Esophagus squamous epithelium (tissue), 5 donors: ENCODE measurements at regions not wholly inside any gene's neighbourhood (a gene's known extent, or its start where the extent isn't known, plus 50 kb on each side); places are given as distances from the start of the nearest gene placed in this dataset.

Experiments used
- DNase-seq: peaks from one replicate; lab custom pipeline; 2025; lab: John Stamatoyannopoulos, UW
- H3K27ac ChIP-seq, 4 donors: fragments of 200-600 bp; sonication (generic); one replicate each; pipeline ENCODE4 v1.5.1; 2016 to 2019; ENCODE audit warnings: mild to moderate bottlenecking in 1 of 4
- H3K27me3 ChIP-seq, 4 donors: fragments of 200-600 bp; sonication (generic); 1 replicate in 3 of 4; 2 replicates in 1 of 4; pipeline versions ENCODE4 v1.5.1 to v1.6.0; 2017 to 2021; ENCODE audit warnings: antibody characterized with exemption in 1 of 4
- H3K36me3 ChIP-seq, 3 donors: fragments of 200-600 bp; sonication (generic); one replicate each; pipeline ENCODE4 v1.5.1; 2016 to 2019
- H3K4me1 ChIP-seq, 3 donors: fragments of 200-600 bp; sonication (generic); one replicate each; pipeline ENCODE4 v1.5.1; 2017 to 2019
- H3K4me3 ChIP-seq, 4 donors: fragments of 200-600 bp; sonication (generic); 1 replicate in 3 of 4; 2 replicates in 1 of 4; pipeline ENCODE4 v1.5.1; 2016 to 2019; ENCODE audit warnings: mild to moderate bottlenecking in 2 of 4, moderate library complexity in 1 of 4
- H3K9me3 ChIP-seq, 3 donors: fragments of 200-600 bp; sonication (generic); one replicate each; pipeline ENCODE4 v1.5.1; 2016 to 2019
- CTCF ChIP-seq, 6 experiments: fragments of 450-650 bp in 4 of 6; fragments of 200-600 bp in 2 of 6; sonication (generic) in 2 of 6; IDR thresholded peaks; one replicate each; pipeline ENCODE4 v1.5.1; 2016 to 2019; ENCODE audit warnings: antibody characterized with exemption in 6 of 6, mild to moderate bottlenecking in 4 of 6, moderate library complexity in 4 of 6
- POLR2A ChIP-seq, 4 donors: fragments of 450-650 bp; IDR thresholded peaks; one replicate each; pipeline ENCODE4 v1.6.1; 2017; ENCODE audit warnings: antibody characterized with exemption in 4 of 4, mild to moderate bottlenecking in 4 of 4, moderate library complexity in 3 of 4
- WGBS, 2 donors: methylation state at CpG; one replicate each; pipeline ENCODE4 v1.1.5; 2018; 5-methylcytosine and 5-hydroxymethylcytosine counted together
- intact Hi-C: fragments of 100-400 bp; cut with DNase I; formaldehyde crosslinking; loops from one replicate; pipeline ENCODE4 v1.15.0; 2022
- donor health status: DM: yes; HTN: yes; CAD: no.

GRCh38 chr10:111784436-111784835 lies 399.1 kb downstream of the GPAM start:
- no peak overlapping the region for H3K27ac ChIP-seq
- no peak for DNase-seq
- H3K27me3 ChIP-seq = no peaks in the 10 kb centered on the region
- 40 to 69% methylated on average over 1 of the region's 1 CpG for WGBS, 2 donors
- no peak for TF ChIP-seq POLR2A (IDR thresholded peaks at IDR 0.05)
- no peak for TF ChIP-seq CTCF (IDR thresholded peaks at IDR 0.05)
- intact Hi-C loops = no loop called here
- H3K4me1 ChIP-seq = no peaks in the 10 kb centered on the region
- no peaks in the 10 kb centered on the region for H3K36me3 ChIP-seq
- no peaks in the 10 kb centered on the region for H3K9me3 ChIP-seq
- H3K4me3 ChIP-seq = no peak overlapping the region

GRCh38 chr10:111784946-111785465 lies 398.6 kb downstream of the GPAM start:
- Histone ChIP-seq H3K36me3 (no peaks in the 10 kb centered on the region), H3K4me1 (no peaks in the 10 kb centered on the region), H3K9me3 (no peaks in the 10 kb centered on the region), H3K27me3 (no peaks in the 10 kb centered on the region), H3K27ac (no peak overlapping the region), H3K4me3 (no peak overlapping the region)
- WGBS, 2 donors = 53 to 74% methylated on average over 2 of the region's 2 CpGs
- intact Hi-C loops = no loop called here
- TF ChIP-seq POLR2A (IDR thresholded peaks at IDR 0.05) (no peak), CTCF (IDR thresholded peaks at IDR 0.05) (no peak)
- DNase-seq = no peak

GRCh38 chr10:111785921-111786320 lies 397.6 kb downstream of the GPAM start:
- Histone ChIP-seq H3K27ac (no peak overlapping the region), H3K36me3 (no peaks in the 10 kb centered on the region), H3K4me3 (no peak overlapping the region), H3K27me3 (no peaks in the 10 kb centered on the region), H3K4me1 (no peaks in the 10 kb centered on the region), H3K9me3 (no peaks in the 10 kb centered on the region)
- DNase-seq = no peak
- no peak for TF ChIP-seq CTCF (IDR thresholded peaks at IDR 0.05)
- no peak for TF ChIP-seq POLR2A (IDR thresholded peaks at IDR 0.05)
- intact Hi-C loops = no loop called here
- WGBS, 2 donors = 31 to 41% methylated on average over 1 of the region's 1 CpG

GRCh38 chr10:111789821-111790220 lies 393.7 kb downstream of the GPAM start:
- TF ChIP-seq CTCF (IDR thresholded peaks at IDR 0.05) = no peak
- TF ChIP-seq POLR2A (IDR thresholded peaks at IDR 0.05) = no peak
- intact Hi-C loops = no loop called here
- H3K4me1 ChIP-seq = no peaks in the 10 kb centered on the region
- H3K27ac ChIP-seq = no peak overlapping the region
- no peaks in the 10 kb centered on the region for H3K9me3 ChIP-seq
- no peak for DNase-seq
- no peaks in the 10 kb centered on the region for H3K27me3 ChIP-seq
- H3K4me3 ChIP-seq = no peak overlapping the region
- no peaks in the 10 kb centered on the region for H3K36me3 ChIP-seq

GRCh38 chr10:111801841-111802240 lies 381.7 kb downstream of the GPAM start:
- 60 to 72% methylated on average over 2 of the region's 2 CpGs for WGBS, 2 donors
- no peaks in the 10 kb centered on the region for H3K36me3 ChIP-seq
- H3K4me3 ChIP-seq = no peak overlapping the region
- DNase-seq = no peak
- no peaks in the 10 kb centered on the region for H3K9me3 ChIP-seq
- intact Hi-C loops = no loop called here
- H3K4me1 ChIP-seq = no peaks in the 10 kb centered on the region
- H3K27ac ChIP-seq = no peak overlapping the region
- no peaks in the 10 kb centered on the region for H3K27me3 ChIP-seq
- TF ChIP-seq POLR2A (IDR thresholded peaks at IDR 0.05) = no peak
- TF ChIP-seq CTCF (IDR thresholded peaks at IDR 0.05) = no peak
